OCI-LY1 (cell line): ENCODE measurements at regions not wholly inside any gene's neighbourhood (a gene's known extent, or its start where the extent isn't known, plus 50 kb on each side); places are given as distances from the start of the nearest gene placed in this dataset.

ENCODE experiments used
- CTCF ChIP-seq: fragments of 200-600 bp; sonication (generic), shearing (Covaris generic); IDR thresholded peaks from 2 replicates; pipeline ENCODE4 v1.5.1; 2017; ENCODE audit warnings: mild to moderate bottlenecking, antibody characterized with exemption, low read length, moderate library complexity, mixed read lengths
- EZH2 ChIP-seq: fragments of 200-600 bp; sonication (generic), shearing (Covaris generic); IDR thresholded peaks from 2 replicates; pipeline ENCODE4 v1.8.0; 2017; ENCODE audit warnings: borderline replicate concordance, mixed run types, mild to moderate bottlenecking, antibody characterized with exemption, low read length, moderate library complexity, mixed read lengths

GRCh38 chr14:26887847-26888246 is 290.0 kb upstream of the NOVA1 start:
- TF ChIP-seq CTCF = no peak
- TF ChIP-seq EZH2 = no peak
